Astrocyte (in vitro differentiated cells and primary cell): ENCODE measurements at regions not wholly inside any gene's neighbourhood (a gene's known extent, or its start where the extent isn't known, plus 50 kb on each side); places are given as distances from the start of the nearest gene placed in this dataset.

Source experiments
- CTCF ChIP-seq: IDR thresholded peaks from 2 replicates; pipeline ENCODE4 v1.5.1; 2011; ENCODE audit warnings: low read depth, mild to moderate bottlenecking, inconsistent platforms, low read length, moderate library complexity; ENCODE audit not compliant: insufficient read depth
- EZH2 ChIP-seq: IDR thresholded peaks from 2 replicates; pipeline ENCODE4 v1.6.1; 2012; ENCODE audit warnings: mild to moderate bottlenecking, low read length, inconsistent platforms; ENCODE audit not compliant: insufficient read depth

GRCh38 chr2:51224790-51225189 lies 192.9 kb upstream of the NRXN1 start:
- TF ChIP-seq CTCF (no peak), EZH2 (no peak)
